CD4-positive, alpha-beta T cell treated with Interleukin-15 for 4 hours (primary cell): ENCODE measurements at regions not wholly inside any gene's neighbourhood (a gene's known extent, or its start where the extent isn't known, plus 50 kb on each side); places are given as distances from the start of the nearest gene placed in this dataset.

Experiments
- DNase-seq: peaks from one replicate; pipeline ENCODE4 v3.0.0-alpha.2; 2020; ENCODE audit warnings: low spot score

DNA sequence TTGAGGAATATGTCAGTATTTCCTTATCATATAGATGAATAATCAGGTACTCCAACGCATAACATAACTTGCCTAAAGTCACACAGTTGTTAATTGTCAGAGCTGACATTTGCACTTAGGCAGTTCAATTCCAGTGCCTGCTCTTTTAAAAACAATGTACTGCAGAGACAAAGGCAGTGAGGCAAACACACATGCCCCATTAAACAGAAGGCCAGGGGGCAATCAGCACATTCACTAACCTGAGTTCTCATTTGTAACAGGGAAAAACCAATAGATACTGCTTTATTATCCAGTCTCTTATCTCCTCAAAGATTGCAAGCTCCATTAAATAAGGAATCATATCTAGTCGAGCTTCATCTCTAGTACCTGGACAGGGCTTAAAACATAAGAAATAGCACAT, 1017.4 kb downstream of the SQOR start:
- no peak for DNase-seq

DNA sequence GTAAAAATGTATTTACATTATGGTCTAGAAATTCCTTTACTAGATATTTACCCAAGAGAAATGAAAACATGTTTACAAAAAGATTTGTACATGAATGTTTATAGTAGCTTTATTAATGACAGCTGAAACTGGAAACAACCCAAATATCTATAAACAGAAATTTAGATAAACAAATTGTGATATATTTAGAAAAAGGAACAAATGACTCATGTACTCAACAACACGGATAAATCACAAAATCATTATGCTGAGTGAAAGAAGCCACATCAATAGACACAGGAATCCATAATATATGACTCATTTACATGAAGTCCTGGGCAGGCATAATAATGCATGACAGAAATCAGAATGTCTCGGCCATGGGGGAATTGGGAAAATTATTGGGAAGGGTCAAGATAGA, 1020.2 kb downstream of the SQOR start:
- no peak for DNase-seq

DNA sequence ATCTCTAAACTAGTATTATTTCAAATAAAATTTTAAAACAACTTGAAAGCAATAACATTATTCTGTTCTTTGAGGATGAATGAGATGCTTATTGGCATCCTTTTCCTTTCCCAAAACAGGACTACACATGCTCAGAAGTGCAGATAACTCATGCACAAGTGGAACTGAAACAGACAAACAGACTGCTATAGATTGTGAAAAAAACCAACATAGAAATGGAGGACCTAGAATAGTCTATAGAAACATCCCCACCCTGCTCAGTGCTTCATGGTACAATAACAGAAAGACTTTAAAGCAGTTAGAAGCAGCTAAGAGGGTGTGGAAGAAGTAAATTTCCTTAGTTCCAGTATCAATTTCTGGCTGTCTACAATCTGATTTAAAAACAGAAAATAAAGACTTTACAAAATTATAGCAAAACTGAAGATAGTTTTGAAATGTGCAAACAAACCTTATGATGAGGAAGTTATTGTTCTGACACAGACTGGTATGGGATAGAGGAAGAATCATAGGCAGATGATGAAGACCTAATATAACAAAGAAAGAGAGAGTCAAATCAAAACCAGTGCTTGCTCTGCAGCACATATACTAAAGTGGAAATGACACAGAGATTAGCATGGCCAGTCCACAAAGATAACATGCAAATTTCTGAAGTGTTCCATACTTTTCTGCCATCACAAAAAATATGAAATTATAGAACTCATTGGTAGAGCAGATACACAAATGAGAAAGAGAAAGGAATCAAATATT, 1025.4 kb downstream of the SQOR start:
- DNase-seq, result no peak

DNA sequence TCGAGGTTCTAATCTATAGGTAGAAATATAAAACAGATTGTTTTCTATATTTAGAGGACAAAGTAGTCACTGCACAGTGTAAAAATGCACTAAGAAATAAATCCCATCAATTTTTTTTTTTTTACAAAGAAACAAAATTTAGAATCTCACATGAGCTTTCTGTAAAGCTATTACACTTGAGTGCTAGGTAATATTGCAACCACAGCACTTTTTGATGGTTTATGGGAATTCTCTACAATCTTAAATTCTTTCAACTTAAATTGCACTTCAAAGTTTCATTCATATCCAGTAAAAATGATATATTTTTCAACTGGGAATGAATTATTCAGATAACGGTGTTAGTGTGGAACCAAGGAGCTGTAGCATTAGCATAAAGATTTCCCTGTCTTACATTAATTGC, 1035.4 kb downstream of the SQOR start:
- DNase-seq, result no peak

GRCh38 chr15:46671336-46671735, 1036.5 kb downstream of the SQOR start:
- no peak for DNase-seq

GRCh38 chr15:46672041-46672440, 1037.2 kb downstream of the SQOR start:
- no peak for DNase-seq

GRCh38 chr15:46676233-46677206, 1040.8 kb upstream of the SEMA6D start:
- DNase-seq, result no peak

DNA sequence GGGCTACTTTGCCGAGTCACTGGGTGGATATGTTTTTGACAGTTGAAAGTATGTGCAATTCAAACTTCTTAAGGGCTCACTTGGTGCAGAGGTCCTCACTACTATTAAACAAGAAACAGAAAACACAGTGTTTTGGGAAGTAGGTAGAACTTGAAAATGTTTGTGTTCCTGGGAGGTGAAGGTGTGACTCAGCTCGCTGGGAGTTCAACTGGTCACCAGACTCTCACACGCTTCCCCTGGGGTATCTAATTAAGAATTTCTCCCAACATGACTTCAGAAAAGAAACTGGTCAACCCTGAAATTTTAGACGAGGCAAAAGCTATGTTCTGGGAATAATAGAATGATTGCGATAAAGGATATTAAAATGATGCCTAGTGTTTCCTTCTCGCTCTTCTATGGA, 1039.8 kb upstream of the SEMA6D start:
- DNase-seq, result no peak

DNA sequence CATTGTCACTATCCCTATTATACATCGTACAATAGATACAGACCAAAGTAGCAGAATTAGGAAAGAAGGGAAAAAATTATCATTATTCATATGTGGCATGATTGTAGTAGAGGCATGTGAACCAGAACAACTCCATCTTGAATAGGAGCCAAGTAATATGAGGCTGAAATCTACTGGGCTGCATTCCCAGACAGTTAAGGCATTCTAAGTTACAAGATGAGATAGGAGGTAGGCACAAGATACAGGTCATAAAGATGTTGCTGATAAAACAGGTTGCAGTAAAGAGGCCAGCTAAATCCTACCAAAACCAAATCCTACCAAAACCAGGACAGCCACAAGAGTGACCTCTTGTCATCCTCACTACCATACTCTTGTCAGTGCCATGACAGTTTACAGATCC, 1035.4 kb upstream of the SEMA6D start:
- no peak for DNase-seq

- DNase-seq, result no peak
These were observed 1034.1 kb upstream of the SEMA6D start for GRCh38 chr15:46682969-46683791.

- DNase-seq, result no peak
These were observed 1032.2 kb upstream of the SEMA6D start for GRCh38 chr15:46685096-46685495.

- no peak for DNase-seq
These were observed 1031.6 kb upstream of the SEMA6D start for GRCh38 chr15:46685681-46686080.

GRCh38 chr15:46696281-46696680, 1021.0 kb upstream of the SEMA6D start:
- DNase-seq, result no peak

DNA sequence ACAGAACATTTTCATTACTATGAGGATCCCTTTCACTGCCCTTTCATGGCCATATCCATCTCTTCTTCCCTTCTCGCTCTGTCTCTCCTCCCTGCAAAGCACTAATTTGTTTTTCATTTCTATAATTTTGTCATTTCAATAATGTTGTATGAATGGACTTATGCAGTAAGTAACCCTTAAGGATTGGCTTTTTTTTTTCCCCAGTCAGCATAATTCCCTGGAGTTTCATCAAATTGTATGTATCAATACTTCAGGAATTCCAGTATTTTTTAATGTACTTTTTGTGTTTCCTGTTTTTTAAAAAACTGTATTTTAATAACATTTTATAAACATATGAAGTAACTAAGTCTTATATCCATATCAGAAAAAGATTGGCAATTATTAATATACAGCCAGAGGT, 1016.0 kb upstream of the SEMA6D start:
- DNase-seq, result no peak

DNA sequence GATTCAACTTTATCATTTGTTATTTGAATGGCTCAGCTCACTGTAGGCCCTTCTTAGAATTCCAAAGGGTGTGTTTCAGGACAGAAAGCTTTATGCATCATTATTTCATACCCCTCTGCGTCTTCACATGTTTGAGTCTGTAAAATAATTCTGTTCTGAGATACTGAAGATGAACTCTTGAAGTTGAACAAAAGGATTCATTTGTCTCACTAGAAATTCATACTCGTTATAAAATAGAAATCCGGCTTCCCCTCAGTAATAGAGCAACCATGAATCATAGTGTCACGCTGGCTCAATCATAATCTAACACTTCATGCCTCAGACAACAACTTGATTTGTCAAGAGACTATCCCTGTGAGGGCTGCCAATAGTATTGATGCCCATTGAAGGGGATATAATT, 1015.4 kb upstream of the SEMA6D start:
- no peak for DNase-seq

- DNase-seq, result no peak
These were observed 1014.1 kb upstream of the SEMA6D start for GRCh38 chr15:46703020-46703861.

DNA sequence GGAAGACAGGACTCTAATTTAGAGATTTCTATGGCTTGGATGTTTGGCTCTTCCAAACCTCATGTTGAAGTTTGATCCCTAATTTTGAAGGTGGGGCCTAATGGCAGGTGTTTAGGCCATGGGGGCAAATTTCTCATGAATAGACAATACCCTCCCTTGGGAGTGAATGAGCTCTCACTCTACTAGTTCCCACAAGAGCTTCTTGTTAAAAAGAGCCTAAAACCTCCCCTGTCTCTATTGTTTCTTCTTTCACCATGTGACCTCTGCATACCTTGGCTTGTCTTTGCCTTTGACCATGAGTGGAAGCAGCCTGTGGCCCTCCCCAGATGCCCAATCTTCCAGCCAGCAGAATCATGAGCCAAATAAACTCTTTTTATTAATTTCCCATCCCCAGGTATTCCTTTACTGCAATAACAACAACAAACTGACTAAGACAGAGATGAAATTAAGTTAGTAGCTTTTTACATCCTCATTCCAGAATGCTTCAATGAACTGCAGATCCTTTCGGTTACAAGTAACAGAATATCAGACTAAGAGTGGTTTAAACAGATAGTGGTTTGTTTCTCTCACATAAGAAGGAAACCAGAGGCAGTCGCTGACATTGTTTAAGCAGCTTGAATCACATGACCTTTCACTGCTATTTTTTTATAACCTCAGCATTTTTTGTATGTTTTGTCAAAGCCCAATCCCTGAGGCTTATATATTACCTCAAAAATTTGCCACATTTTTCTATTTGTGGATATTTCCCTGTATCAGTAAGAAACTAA, 1013.3 kb upstream of the SEMA6D start:
- no peak for DNase-seq

- DNase-seq, result no peak
These were observed 1009.9 kb upstream of the SEMA6D start for GRCh38 chr15:46707452-46707851.

- no peak for DNase-seq
These were observed 1009.1 kb upstream of the SEMA6D start for GRCh38 chr15:46708226-46708625.

GRCh38 chr15:46709460-46710083, 1007.7 kb upstream of the SEMA6D start:
- no peak for DNase-seq
